SK-N-MC (cell line): ENCODE measurements at regions not wholly inside any gene's neighbourhood (a gene's known extent, or its start where the extent isn't known, plus 50 kb on each side); places are given as distances from the start of the nearest gene placed in this dataset.

ENCODE experiments used
- EZH2 ChIP-seq: fragments of 200-600 bp; sonication (generic); IDR thresholded peaks from one replicate; pipeline ENCODE4 v1.6.1; 2017; ENCODE audit warnings: antibody characterized with exemption
- POLR2AphosphoS5 ChIP-seq: IDR thresholded peaks from 2 replicates; pipeline ENCODE4 v1.6.1; 2012; ENCODE audit warnings: mild to moderate bottlenecking, low read depth, low read length, borderline replicate concordance

- TF ChIP-seq EZH2 (no peak), POLR2AphosphoS5 (no peak)
Measured at GRCh38 chr2:16336916-16337315, 328.7 kb downstream of the CYRIA start.
